Esophagus muscularis mucosa (tissue), 4 donors: ENCODE measurements at regions not wholly inside any gene's neighbourhood (a gene's known extent, or its start where the extent isn't known, plus 50 kb on each side); places are given as distances from the start of the nearest gene placed in this dataset.
A peak's percentile ranks its signal among the peaks of the same experiment; 100 is the strongest.

Source experiments
- DNase-seq: peaks from one replicate; pipeline ENCODE4 v3.0.0-alpha.2; 2017; ENCODE audit errors: extremely low spot score
- H3K27ac ChIP-seq, 4 donors: fragments of 200-600 bp; sonication (generic); replicated peaks in 1 of 4; 1 replicate in 3 of 4; 2 replicates in 1 of 4; pipeline ENCODE4 v1.5.1; 2016 to 2019; ENCODE audit warnings: mild to moderate bottlenecking in 1 of 4
- H3K27me3 ChIP-seq, 4 donors: fragments of 200-600 bp; sonication (generic); one replicate each; pipeline versions ENCODE4 v1.5.1 to v1.6.0; 2016 to 2019
- H3K36me3 ChIP-seq, 4 donors: fragments of 200-600 bp; sonication (generic); one replicate each; pipeline ENCODE4 v1.5.1; 2016 to 2019
- H3K4me1 ChIP-seq, 4 donors: fragments of 200-600 bp; sonication (generic); one replicate each; pipeline ENCODE4 v1.5.1; 2016 to 2019
- H3K4me3 ChIP-seq, 4 donors: fragments of 200-600 bp; sonication (generic); 1 replicate in 2 of 4; 2 replicates in 2 of 4; pipeline ENCODE4 v1.5.1; 2016 to 2019; ENCODE audit warnings: mild to moderate bottlenecking in 4 of 4, moderate library complexity in 1 of 4
- H3K9me3 ChIP-seq, 4 donors: fragments of 200-600 bp; sonication (generic); 1 replicate in 3 of 4; 2 replicates in 1 of 4; pipeline ENCODE4 v1.5.1; 2016 to 2019
- CTCF ChIP-seq, 3 experiments: fragments of 200-600 bp in 2 of 3; fragments of 450-650 bp in 1 of 3; sonication (generic) in 2 of 3; IDR thresholded peaks; one replicate each; pipeline ENCODE4 v1.5.1; 2017 to 2019; ENCODE audit warnings: antibody characterized with exemption in 3 of 3, mild to moderate bottlenecking in 2 of 3, moderate library complexity in 1 of 3
- EP300 ChIP-seq: sonication (generic); formaldehyde crosslinking; IDR thresholded peaks from one replicate; pipeline ENCODE4 v1.6.1; 2017; ENCODE audit warnings: antibody characterized with exemption
- POLR2A ChIP-seq: fragments of 450-650 bp; IDR thresholded peaks from one replicate; pipeline ENCODE4 v1.6.1; 2017; ENCODE audit warnings: antibody characterized with exemption, moderate library complexity, mild to moderate bottlenecking, low read depth
- POLR2AphosphoS5 ChIP-seq, 2 donors: sonication (generic); formaldehyde crosslinking; IDR thresholded peaks; one replicate each; pipeline ENCODE4 v1.6.1; 2017; ENCODE audit warnings: antibody characterized with exemption in 2 of 2
- WGBS: methylation state at CpG from one replicate; pipeline ENCODE4 v1.1.5; 2018; 5-methylcytosine and 5-hydroxymethylcytosine counted together
- intact Hi-C: fragments of 100-400 bp; cut with DNase I; formaldehyde crosslinking; loops from one replicate; pipeline ENCODE4 v1.15.1; 2023

- H3K27me3 ChIP-seq, result peaks cover 0 to 78% (median 0%) of the 10 kb centered on the region in 4 donors
- intact Hi-C loops, result no loop called here
- H3K27ac ChIP-seq, result no peak overlapping the region
- no peak for TF ChIP-seq POLR2A
- no peak for TF ChIP-seq EP300
- no peak for TF ChIP-seq CTCF (IDR thresholded peaks at IDR 0.05)
- TF ChIP-seq POLR2AphosphoS5 (IDR thresholded peaks at IDR 0.05), result no peak
- H3K4me3 ChIP-seq, result no peak overlapping the region
- peak; percentile 64 for DNase-seq
- H3K4me1 ChIP-seq, result no peaks in the 10 kb centered on the region
- no peaks in the 10 kb centered on the region for H3K36me3 ChIP-seq
- 78% methylated on average over 22 of the region's 32 CpGs for WGBS
- no peaks in the 10 kb centered on the region for H3K9me3 ChIP-seq
These were observed 1071.2 kb downstream of the BRD1 start for GRCh38 chr22:48756146-48757111.

DNA sequence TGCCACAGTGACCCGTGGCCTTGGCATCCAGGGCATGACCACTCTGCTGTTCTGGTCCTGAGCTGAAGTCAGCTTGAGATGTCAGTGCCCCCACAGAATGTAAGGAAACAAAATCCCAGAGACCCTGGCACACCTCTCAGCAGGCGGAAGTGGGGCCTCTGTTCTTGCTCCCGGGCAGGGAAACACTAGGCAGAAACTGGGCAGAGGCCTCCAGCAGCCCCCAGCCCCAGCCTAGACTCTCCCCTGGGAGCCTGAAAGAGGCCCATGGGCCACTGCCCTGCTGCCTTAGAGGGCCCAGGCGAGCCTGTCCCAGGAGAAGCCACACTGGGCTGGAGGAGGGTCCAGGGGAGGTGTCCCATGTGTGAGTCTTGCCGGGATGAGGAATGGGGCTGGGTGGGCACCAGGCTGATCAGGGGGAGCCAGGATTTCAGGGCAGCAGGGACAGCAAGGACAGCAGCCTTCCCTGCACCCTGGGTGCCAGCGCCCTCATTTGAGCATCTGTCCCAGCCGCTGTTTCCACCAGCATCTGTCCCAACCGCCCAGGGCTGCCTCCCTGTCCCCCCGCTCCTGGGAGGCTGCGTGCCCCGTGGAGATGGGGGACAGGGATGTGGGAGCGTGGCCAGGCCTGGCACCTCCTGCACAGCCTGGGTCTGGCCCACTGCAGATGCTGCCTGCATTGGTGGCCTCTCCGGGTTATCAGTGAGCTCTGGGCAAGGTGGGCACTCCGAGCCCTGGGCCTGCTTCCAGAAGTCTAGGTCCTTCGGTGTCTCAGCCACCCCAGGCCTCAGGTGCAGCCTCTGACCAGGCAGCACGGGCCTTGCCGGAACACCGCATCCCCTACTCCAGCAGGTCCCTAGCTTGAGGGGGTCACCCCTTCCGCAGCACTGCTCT is 1072.4 kb downstream of the BRD1 start:
- Histone ChIP-seq H3K36me3 (no peaks in the 10 kb centered on the region), H3K27ac (no peak overlapping the region), H3K4me3 (no peak overlapping the region), H3K9me3 (no peaks in the 10 kb centered on the region), H3K4me1 (no peaks in the 10 kb centered on the region), H3K27me3 (peaks cover 0 to 70% (median 0%) of the 10 kb centered on the region in 4 donors)
- DNase-seq, result peak; percentile 55
- TF ChIP-seq POLR2A (no peak), POLR2AphosphoS5 (IDR thresholded peaks at IDR 0.05) (no peak), CTCF (IDR thresholded peaks at IDR 0.05) (no peak), EP300 (no peak)
- intact Hi-C loops, result no loop called here
- 87% methylated on average over 10 of the region's 19 CpGs for WGBS

GRCh38 chr22:48754611-48755058 is 1073.0 kb downstream of the BRD1 start:
- TF ChIP-seq CTCF (IDR thresholded peaks at IDR 0.05), result no peak
- no peak for TF ChIP-seq POLR2A
- no peak for TF ChIP-seq EP300
- no peak for TF ChIP-seq POLR2AphosphoS5 (IDR thresholded peaks at IDR 0.05)
- no peak overlapping the region for H3K27ac ChIP-seq
- H3K4me3 ChIP-seq, result no peak overlapping the region
- H3K36me3 ChIP-seq, result no peaks in the 10 kb centered on the region
- intact Hi-C loops, result no loop called here
- H3K9me3 ChIP-seq, result no peaks in the 10 kb centered on the region
- peaks cover 0 to 67% (median 0%) of the 10 kb centered on the region in 4 donors for H3K27me3 ChIP-seq
- peak; percentile 50 for DNase-seq
- WGBS, result 88% methylated on average over 4 of the region's 10 CpGs
- no peaks in the 10 kb centered on the region for H3K4me1 ChIP-seq

GRCh38 chr22:48753752-48754517 is 1073.7 kb downstream of the BRD1 start:
- no peaks in the 10 kb centered on the region for H3K9me3 ChIP-seq
- TF ChIP-seq POLR2A (no peak), EP300 (no peak), CTCF (IDR thresholded peaks at IDR 0.05) (no peak), POLR2AphosphoS5 (IDR thresholded peaks at IDR 0.05) (no peak)
- no peaks in the 10 kb centered on the region for H3K36me3 ChIP-seq
- peaks cover 0 to 65% (median 0%) of the 10 kb centered on the region in 4 donors for H3K27me3 ChIP-seq
- WGBS, result 84% methylated on average over 18 of the region's 25 CpGs
- no peak overlapping the region for H3K27ac ChIP-seq
- H3K4me3 ChIP-seq, result no peak overlapping the region
- no peaks in the 10 kb centered on the region for H3K4me1 ChIP-seq
- DNase-seq, result peak; percentile 87
- intact Hi-C loops, result no loop called here
